Astrocyte (in vitro differentiated cells and primary cell): ENCODE measurements at regions not wholly inside any gene's neighbourhood (a gene's known extent, or its start where the extent isn't known, plus 50 kb on each side); places are given as distances from the start of the nearest gene placed in this dataset.

Source experiments
- CTCF ChIP-seq: IDR thresholded peaks from 2 replicates; pipeline ENCODE4 v1.5.1; 2011; ENCODE audit warnings: low read depth, mild to moderate bottlenecking, inconsistent platforms, low read length, moderate library complexity; ENCODE audit not compliant: insufficient read depth
- EZH2 ChIP-seq: IDR thresholded peaks from 2 replicates; pipeline ENCODE4 v1.6.1; 2012; ENCODE audit warnings: mild to moderate bottlenecking, low read length, inconsistent platforms; ENCODE audit not compliant: insufficient read depth

GRCh38 chr21:18129526-18129925, 115.1 kb upstream of the CHODL start:
- TF ChIP-seq CTCF (no peak), EZH2 (no peak)
